NT2/D1 (cell line): ENCODE measurements at regions not wholly inside any gene's neighbourhood (a gene's known extent, or its start where the extent isn't known, plus 50 kb on each side); places are given as distances from the start of the nearest gene placed in this dataset.

ENCODE experiments used
- SUZ12 ChIP-seq: IDR thresholded peaks from 2 replicates; pipeline ENCODE4 v1.6.1; 2011; ENCODE audit not compliant: insufficient read length, insufficient read depth; ENCODE audit errors: extremely low read depth
- YY1 ChIP-seq: IDR thresholded peaks from 2 replicates; pipeline ENCODE4 v1.6.1; 2011; ENCODE audit not compliant: insufficient read length, insufficient read depth
- ZNF274 ChIP-seq: IDR thresholded peaks from 2 replicates; pipeline ENCODE4 v1.6.1; 2011; ENCODE audit warnings: mild to moderate bottlenecking, low read depth, low read length

GRCh38 chr5:24850926-24851486 is 206.2 kb upstream of the CDH10 start:
- TF ChIP-seq ZNF274: no peak
- no peak for TF ChIP-seq YY1
- no peak for TF ChIP-seq SUZ12
